ENCODE measurements at regions not wholly inside any gene's neighbourhood (a gene's known extent, or its start where the extent isn't known, plus 50 kb on each side); places are given as distances from the start of the nearest gene placed in this dataset.

- Histone ChIP-seq H3K4me1 (ENCODE audit: control insufficient read depth in 1 of 2, low read depth in 2 of 2) (no peaks in the 10 kb centered on the region), H3K27me3 (replicated peaks; ENCODE audit: insufficient read depth) (no peaks in the 10 kb centered on the region), H3K4me3 (no peak overlapping the region), H3K9me3 (peaks cover 4% of the 10 kb centered on the region), H3K27ac (no peak overlapping the region), H3K36me3 (no peaks in the 10 kb centered on the region)
- no peak for DNase-seq (ENCODE audit: low spot score)
- TF ChIP-seq, protein P1, sequence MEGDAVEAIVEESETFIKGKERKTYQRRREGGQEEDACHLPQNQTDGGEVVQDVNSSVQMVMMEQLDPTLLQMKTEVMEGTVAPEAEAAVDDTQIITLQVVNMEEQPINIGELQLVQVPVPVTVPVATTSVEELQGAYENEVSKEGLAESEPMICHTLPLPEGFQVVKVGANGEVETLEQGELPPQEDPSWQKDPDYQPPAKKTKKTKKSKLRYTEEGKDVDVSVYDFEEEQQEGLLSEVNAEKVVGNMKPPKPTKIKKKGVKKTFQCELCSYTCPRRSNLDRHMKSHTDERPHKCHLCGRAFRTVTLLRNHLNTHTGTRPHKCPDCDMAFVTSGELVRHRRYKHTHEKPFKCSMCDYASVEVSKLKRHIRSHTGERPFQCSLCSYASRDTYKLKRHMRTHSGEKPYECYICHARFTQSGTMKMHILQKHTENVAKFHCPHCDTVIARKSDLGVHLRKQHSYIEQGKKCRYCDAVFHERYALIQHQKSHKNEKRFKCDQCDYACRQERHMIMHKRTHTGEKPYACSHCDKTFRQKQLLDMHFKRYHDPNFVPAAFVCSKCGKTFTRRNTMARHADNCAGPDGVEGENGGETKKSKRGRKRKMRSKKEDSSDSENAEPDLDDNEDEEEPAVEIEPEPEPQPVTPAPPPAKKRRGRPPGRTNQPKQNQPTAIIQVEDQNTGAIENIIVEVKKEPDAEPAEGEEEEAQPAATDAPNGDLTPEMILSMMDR (IDR thresholded peaks at IDR 0.05), result no peak
- no peak for ATAC-seq (ENCODE audit: insufficient number of reproducible peaks, low FRiP score, low read depth)
Measured at GRCh38 chr6:77133031-77133430, 330.3 kb downstream of the HTR1B start.

DNA sequence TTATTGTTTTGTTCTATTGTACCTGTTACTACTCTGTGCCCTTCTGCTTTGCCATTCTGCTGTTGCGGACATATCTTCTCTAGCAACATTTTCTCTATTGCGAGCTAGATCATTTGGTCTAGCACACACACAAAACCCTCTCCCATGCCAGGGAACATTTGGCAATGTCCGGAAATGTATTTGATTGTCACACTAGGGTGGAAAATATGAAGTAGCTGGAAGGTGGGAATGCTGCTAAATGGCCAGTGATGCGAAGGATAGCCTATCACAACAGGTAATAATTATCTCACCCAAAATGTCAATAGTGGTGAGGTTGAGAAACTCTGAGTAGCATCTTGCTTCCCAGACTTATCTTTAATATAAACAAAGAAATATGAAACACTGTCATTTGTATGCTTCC lies 331.9 kb downstream of the HTR1B start:
- DNase-seq (ENCODE audit: low spot score) (no peak), ATAC-seq (ENCODE audit: insufficient number of reproducible peaks, low FRiP score, low read depth) (no peak)
- Histone ChIP-seq H3K36me3 (no peaks in the 10 kb centered on the region), H3K9me3 (peaks cover 4% of the 10 kb centered on the region), H3K4me1 (ENCODE audit: control insufficient read depth in 1 of 2, low read depth in 2 of 2) (no peaks in the 10 kb centered on the region), H3K27me3 (replicated peaks; ENCODE audit: insufficient read depth) (no peaks in the 10 kb centered on the region), H3K27ac (no peak overlapping the region), H3K4me3 (no peak overlapping the region)
- TF ChIP-seq, protein P1 (IDR thresholded peaks at IDR 0.05), result no peak

- Histone ChIP-seq H3K36me3 (no peaks in the 10 kb centered on the region), H3K27ac (no peak overlapping the region), H3K4me1 (ENCODE audit: control insufficient read depth in 1 of 2, low read depth in 2 of 2) (no peaks in the 10 kb centered on the region), H3K4me3 (no peak overlapping the region), H3K27me3 (replicated peaks; ENCODE audit: insufficient read depth) (no peaks in the 10 kb centered on the region), H3K9me3 (peaks cover 4% of the 10 kb centered on the region)
- DNase-seq (ENCODE audit: low spot score), result no peak
- ATAC-seq (ENCODE audit: insufficient number of reproducible peaks, low FRiP score, low read depth), result no peak
- TF ChIP-seq, protein P1 (IDR thresholded peaks at IDR 0.05), result no peak
Measured at GRCh38 chr6:77124604-77125003, 338.7 kb downstream of the HTR1B start.

GRCh38 chr6:77123527-77123926 lies 339.8 kb downstream of the HTR1B start:
- ATAC-seq (ENCODE audit: insufficient number of reproducible peaks, low FRiP score, low read depth) (no peak), DNase-seq (ENCODE audit: low spot score) (no peak)
- H3K36me3 ChIP-seq, result no peaks in the 10 kb centered on the region
- H3K27me3 ChIP-seq (replicated peaks; ENCODE audit: insufficient read depth), result no peaks in the 10 kb centered on the region
- TF ChIP-seq, protein P1 (IDR thresholded peaks at IDR 0.05), result no peak
- no peaks in the 10 kb centered on the region for H3K4me1 ChIP-seq (ENCODE audit: control insufficient read depth in 1 of 2, low read depth in 2 of 2)
- H3K4me3 ChIP-seq, result no peak overlapping the region
- H3K27ac ChIP-seq, result no peak overlapping the region
- no peaks in the 10 kb centered on the region for H3K9me3 ChIP-seq

GRCh38 chr6:77106992-77107391 lies 356.3 kb downstream of the HTR1B start:
- H3K4me3 ChIP-seq, result no peak overlapping the region
- no peak for ATAC-seq (ENCODE audit: insufficient number of reproducible peaks, low FRiP score, low read depth)
- no peak for DNase-seq (ENCODE audit: low spot score)
- H3K9me3 ChIP-seq, result no peaks in the 10 kb centered on the region
- H3K27ac ChIP-seq, result no peak overlapping the region
- no peaks in the 10 kb centered on the region for H3K36me3 ChIP-seq
- TF ChIP-seq, protein P1 (IDR thresholded peaks at IDR 0.05), result no peak
- H3K27me3 ChIP-seq (replicated peaks; ENCODE audit: insufficient read depth), result no peaks in the 10 kb centered on the region
- no peaks in the 10 kb centered on the region for H3K4me1 ChIP-seq (ENCODE audit: control insufficient read depth in 1 of 2, low read depth in 2 of 2)

All from thoracic aorta (tissue), 2 donors.